ENCODE measurements at regions not wholly inside any gene's neighbourhood (a gene's known extent, or its start where the extent isn't known, plus 50 kb on each side); places are given as distances from the start of the nearest gene placed in this dataset.
A peak's percentile ranks its signal among the peaks of the same experiment; 100 is the strongest.

DNA sequence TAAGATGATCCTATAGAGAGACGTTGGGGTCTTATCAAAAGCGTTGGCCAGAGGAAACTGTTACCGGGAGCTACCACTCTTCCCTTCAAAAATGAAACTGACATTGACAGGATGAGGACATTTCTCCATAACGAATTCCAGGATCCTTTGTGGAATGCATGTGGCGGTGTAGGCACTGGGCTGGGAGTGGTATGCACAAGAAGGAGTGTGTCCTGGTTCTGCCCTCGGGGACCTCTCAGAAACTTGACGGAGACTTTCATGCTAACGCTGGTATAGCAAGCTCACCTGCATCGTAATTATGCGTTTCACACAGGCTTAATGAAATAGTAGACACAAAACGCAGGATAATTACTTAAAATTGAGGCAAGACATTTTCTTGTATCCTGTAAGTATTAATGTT is 441.1 kb downstream of the FGF9 start:
- no peaks in the 10 kb centered on the region for H3K9me3 ChIP-seq (ENCODE audit: control insufficient read depth, insufficient read depth, low read depth, low read length)
- ChIA-PET CTCF (no interaction called here), POLR2A (no interaction called here)
- no peak overlapping the region for H3K4me3 ChIP-seq (ENCODE audit: low read depth, low read length)
- peaks cover 10% of the 10 kb centered on the region for H3K4me1 ChIP-seq (ENCODE audit: control insufficient read depth, insufficient read depth, low read length)
- no peak overlapping the region for H3K27ac ChIP-seq (ENCODE audit: extremely low read depth, low read depth, low read length)
- H3K36me3 ChIP-seq (ENCODE audit: control insufficient read depth in 2 of 2, insufficient read depth in 1 of 2, low read length in 2 of 2) = no peaks in the 10 kb centered on the region
- TF ChIP-seq REPIN1 (tag by site-specific recombination; IDR thresholded peaks at IDR 0.05; ENCODE audit: low read depth) (no peak), ATF2 (tag by site-specific recombination; IDR thresholded peaks at IDR 0.05; ENCODE audit: low read depth) (no peak), GLIS1 (tag by site-specific recombination; IDR thresholded peaks at IDR 0.05) (no peak), ZNF621 (tag by site-specific recombination; IDR thresholded peaks at IDR 0.05) (no peak), ZNF394 (tag by site-specific recombination; IDR thresholded peaks at IDR 0.05; ENCODE audit: borderline replicate concordance) (no peak)
- TF ChIP-seq, protein P1, sequence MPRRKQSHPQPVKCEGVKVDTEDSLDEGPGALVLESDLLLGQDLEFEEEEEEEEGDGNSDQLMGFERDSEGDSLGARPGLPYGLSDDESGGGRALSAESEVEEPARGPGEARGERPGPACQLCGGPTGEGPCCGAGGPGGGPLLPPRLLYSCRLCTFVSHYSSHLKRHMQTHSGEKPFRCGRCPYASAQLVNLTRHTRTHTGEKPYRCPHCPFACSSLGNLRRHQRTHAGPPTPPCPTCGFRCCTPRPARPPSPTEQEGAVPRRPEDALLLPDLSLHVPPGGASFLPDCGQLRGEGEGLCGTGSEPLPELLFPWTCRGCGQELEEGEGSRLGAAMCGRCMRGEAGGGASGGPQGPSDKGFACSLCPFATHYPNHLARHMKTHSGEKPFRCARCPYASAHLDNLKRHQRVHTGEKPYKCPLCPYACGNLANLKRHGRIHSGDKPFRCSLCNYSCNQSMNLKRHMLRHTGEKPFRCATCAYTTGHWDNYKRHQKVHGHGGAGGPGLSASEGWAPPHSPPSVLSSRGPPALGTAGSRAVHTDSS (tag by site-specific recombination; IDR thresholded peaks at IDR 0.05) = no peak
- TF ChIP-seq, protein P2, sequence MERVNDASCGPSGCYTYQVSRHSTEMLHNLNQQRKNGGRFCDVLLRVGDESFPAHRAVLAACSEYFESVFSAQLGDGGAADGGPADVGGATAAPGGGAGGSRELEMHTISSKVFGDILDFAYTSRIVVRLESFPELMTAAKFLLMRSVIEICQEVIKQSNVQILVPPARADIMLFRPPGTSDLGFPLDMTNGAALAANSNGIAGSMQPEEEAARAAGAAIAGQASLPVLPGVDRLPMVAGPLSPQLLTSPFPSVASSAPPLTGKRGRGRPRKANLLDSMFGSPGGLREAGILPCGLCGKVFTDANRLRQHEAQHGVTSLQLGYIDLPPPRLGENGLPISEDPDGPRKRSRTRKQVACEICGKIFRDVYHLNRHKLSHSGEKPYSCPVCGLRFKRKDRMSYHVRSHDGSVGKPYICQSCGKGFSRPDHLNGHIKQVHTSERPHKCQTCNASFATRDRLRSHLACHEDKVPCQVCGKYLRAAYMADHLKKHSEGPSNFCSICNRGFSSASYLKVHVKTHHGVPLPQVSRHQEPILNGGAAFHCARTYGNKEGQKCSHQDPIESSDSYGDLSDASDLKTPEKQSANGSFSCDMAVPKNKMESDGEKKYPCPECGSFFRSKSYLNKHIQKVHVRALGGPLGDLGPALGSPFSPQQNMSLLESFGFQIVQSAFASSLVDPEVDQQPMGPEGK (tag by site-specific recombination; IDR thresholded peaks at IDR 0.05) = no peak
- TF ChIP-seq, protein P3, sequence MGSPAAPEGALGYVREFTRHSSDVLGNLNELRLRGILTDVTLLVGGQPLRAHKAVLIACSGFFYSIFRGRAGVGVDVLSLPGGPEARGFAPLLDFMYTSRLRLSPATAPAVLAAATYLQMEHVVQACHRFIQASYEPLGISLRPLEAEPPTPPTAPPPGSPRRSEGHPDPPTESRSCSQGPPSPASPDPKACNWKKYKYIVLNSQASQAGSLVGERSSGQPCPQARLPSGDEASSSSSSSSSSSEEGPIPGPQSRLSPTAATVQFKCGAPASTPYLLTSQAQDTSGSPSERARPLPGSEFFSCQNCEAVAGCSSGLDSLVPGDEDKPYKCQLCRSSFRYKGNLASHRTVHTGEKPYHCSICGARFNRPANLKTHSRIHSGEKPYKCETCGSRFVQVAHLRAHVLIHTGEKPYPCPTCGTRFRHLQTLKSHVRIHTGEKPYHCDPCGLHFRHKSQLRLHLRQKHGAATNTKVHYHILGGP (tag by site-specific recombination; IDR thresholded peaks at IDR 0.05) = no peak

DNA sequence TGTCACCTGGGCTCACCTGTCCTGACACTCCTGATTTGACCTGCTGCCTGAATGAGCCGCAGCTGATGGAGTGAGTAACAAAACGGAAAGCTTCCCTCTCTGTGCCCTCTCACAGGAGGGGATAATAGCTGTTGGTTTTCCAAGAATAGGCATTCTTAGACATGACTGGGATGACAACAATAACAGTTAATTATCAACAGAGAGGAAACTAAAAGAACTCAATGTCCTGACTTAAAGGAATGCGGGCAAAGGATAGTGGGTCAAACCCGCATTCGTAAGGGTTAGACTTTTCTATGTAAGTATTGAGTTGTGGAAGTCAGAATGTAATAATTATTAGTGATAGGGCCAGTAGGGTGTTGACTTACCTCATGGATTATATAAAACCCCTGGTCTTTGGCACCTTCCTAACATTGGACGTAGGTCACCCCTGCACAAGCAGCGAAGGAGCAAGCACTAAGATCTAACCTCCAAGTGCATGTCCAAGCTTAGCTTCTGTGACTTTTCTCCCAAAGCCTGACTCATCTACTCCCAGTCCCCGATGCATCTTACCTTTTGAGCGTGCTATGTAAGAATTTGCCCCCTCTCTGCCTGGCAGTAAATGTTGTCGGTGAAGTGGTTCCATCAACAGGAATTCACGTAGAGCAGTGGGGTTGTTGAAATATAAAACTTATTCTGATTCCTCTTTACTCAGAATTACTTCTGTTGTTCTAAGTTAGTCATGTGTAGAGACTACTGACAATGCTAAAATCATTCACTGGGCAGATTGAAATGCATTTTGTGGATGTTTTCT is 442.3 kb downstream of the FGF9 start:
- Histone ChIP-seq H3K4me3 (ENCODE audit: low read depth, low read length) (no peak overlapping the region), H3K4me1 (ENCODE audit: control insufficient read depth, insufficient read depth, low read length) (peaks cover 5% of the 10 kb centered on the region), H3K36me3 (ENCODE audit: control insufficient read depth in 2 of 2, insufficient read depth in 1 of 2, low read length in 2 of 2) (no peaks in the 10 kb centered on the region), H3K9me3 (ENCODE audit: control insufficient read depth, insufficient read depth, low read depth, low read length) (no peaks in the 10 kb centered on the region), H3K27ac (ENCODE audit: extremely low read depth, low read depth, low read length) (no peak overlapping the region)
- ChIA-PET POLR2A (no interaction called here), CTCF (no interaction called here)
- TF ChIP-seq SCRT1 (tag by site-specific recombination; IDR thresholded peaks at IDR 0.05; ENCODE audit: borderline replicate concordance) = no peak
- TF ChIP-seq, protein P4, sequence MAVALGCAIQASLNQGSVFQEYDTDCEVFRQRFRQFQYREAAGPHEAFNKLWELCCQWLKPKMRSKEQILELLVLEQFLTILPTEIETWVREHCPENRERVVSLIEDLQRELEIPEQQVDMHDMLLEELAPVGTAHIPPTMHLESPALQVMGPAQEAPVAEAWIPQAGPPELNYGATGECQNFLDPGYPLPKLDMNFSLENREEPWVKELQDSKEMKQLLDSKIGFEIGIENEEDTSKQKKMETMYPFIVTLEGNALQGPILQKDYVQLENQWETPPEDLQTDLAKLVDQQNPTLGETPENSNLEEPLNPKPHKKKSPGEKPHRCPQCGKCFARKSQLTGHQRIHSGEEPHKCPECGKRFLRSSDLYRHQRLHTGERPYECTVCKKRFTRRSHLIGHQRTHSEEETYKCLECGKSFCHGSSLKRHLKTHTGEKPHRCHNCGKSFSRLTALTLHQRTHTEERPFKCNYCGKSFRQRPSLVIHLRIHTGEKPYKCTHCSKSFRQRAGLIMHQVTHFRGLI (tag by site-specific recombination; IDR thresholded peaks at IDR 0.05) = no peak

DNA sequence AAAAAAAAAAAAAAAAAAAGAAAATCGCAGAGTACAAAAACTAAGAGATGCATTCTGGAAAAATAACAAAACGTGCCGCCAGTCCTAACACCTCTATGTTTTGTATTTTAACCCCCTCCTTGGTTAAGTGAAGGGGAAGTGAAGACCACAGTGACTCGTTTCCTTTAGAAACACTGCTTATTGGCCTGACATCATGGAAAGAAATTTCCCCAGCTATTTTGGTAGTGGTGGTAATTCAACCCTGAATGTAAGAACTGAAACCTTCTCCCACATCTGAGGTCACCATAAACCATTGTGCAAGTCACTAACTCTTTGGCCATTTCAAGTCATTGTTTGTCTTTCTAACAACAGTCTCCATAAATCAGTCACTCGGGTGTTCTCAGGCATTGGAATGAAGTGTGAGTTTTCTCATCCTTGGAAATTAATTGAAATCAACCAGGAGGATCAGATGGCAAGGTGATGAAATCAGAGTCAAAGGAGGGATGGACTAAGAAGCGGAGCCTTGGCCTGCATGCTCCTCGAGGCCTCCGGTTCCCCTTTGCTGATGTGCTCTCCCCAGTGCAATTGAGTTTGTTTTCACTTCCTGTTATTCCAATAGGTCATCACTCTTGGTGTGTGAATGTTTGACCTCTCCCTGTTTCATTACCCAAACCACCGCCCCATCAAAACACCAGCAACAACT is 443.9 kb downstream of the FGF9 start:
- ChIA-PET CTCF (no interaction called here), POLR2A (no interaction called here)
- Histone ChIP-seq H3K36me3 (ENCODE audit: control insufficient read depth in 2 of 2, insufficient read depth in 1 of 2, low read length in 2 of 2) (no peaks in the 10 kb centered on the region), H3K4me3 (ENCODE audit: low read depth, low read length) (no peak overlapping the region), H3K27ac (ENCODE audit: extremely low read depth, low read depth, low read length) (no peak overlapping the region), H3K4me1 (ENCODE audit: control insufficient read depth, insufficient read depth, low read length) (no peaks in the 10 kb centered on the region; the same call in 1 of the 2 replicates), H3K9me3 (ENCODE audit: control insufficient read depth, insufficient read depth, low read depth, low read length) (no peaks in the 10 kb centered on the region)
- TF ChIP-seq GLIS2 (tag by site-specific recombination; IDR thresholded peaks at IDR 0.05) (no peak), MZF1 (tag by site-specific recombination; IDR thresholded peaks at IDR 0.05; ENCODE audit: borderline replicate concordance) (no peak), ZNF394 (tag by site-specific recombination; IDR thresholded peaks at IDR 0.05; ENCODE audit: borderline replicate concordance) (no peak), ZFP69B (tag by site-specific recombination; IDR thresholded peaks at IDR 0.05) (0 out of 2 replicates have a peak, but pooled peaks have one; percentile 16), ZNF629 (tag by site-specific recombination; IDR thresholded peaks at IDR 0.05) (peak; percentile 74), ZNF18 (tag by site-specific recombination; IDR thresholded peaks at IDR 0.05) (no peak)
- TF ChIP-seq, protein P3 (tag by site-specific recombination; IDR thresholded peaks at IDR 0.05) = 0 out of 2 replicates have a peak, but pooled peaks have one; percentile 45
